GM21367 (cell line): ENCODE measurements at regions not wholly inside any gene's neighbourhood (a gene's known extent, or its start where the extent isn't known, plus 50 kb on each side); places are given as distances from the start of the nearest gene placed in this dataset.
"Not testable (repeated sequence)": the region's sequence is repeated elsewhere in the genome, so short reads cannot be mapped to it uniquely, and the experiment has no call there.

Experiments
- ATAC-seq: cut with Tn5 transposase; IDR thresholded peaks from one replicate; pipeline ENCODE4 v1.9.1; 2021; ENCODE audit not compliant: unreplicated experiment

GRCh38 chr15:69668039-69668705 lies 215.6 kb downstream of the RPLP1 start:
- ATAC-seq: no peak

GRCh38 chr15:69668963-69669362 lies 216.3 kb downstream of the RPLP1 start:
- peak; percentile 55 for ATAC-seq

- ATAC-seq: no peak
These were observed 216.8 kb downstream of the RPLP1 start for GRCh38 chr15:69669446-69669845.

GRCh38 chr15:69673291-69673881 lies 220.8 kb downstream of the RPLP1 start:
- no peak for ATAC-seq

GRCh38 chr15:69675731-69676130 lies 223.1 kb downstream of the RPLP1 start:
- no peak for ATAC-seq

GRCh38 chr15:69677403-69677802 lies 224.8 kb downstream of the RPLP1 start:
- ATAC-seq: no peak

GRCh38 chr15:69679623-69680228 lies 227.1 kb downstream of the RPLP1 start:
- ATAC-seq: peak; percentile 77

GRCh38 chr15:69684823-69685222 lies 232.2 kb downstream of the RPLP1 start:
- not testable (repeated sequence) for ATAC-seq

GRCh38 chr15:69685512-69686452 lies 233.2 kb downstream of the RPLP1 start:
- no peak for ATAC-seq

- no peak for ATAC-seq
These were observed 234.0 kb downstream of the RPLP1 start for GRCh38 chr15:69686626-69687025.

- no peak for ATAC-seq
These were observed 236.5 kb downstream of the RPLP1 start for GRCh38 chr15:69689133-69689532.

- no peak for ATAC-seq
These were observed 238.8 kb downstream of the RPLP1 start for GRCh38 chr15:69691307-69692015.

GRCh38 chr15:69692342-69692741 lies 239.7 kb downstream of the RPLP1 start:
- no peak for ATAC-seq

GRCh38 chr15:69693059-69693458 lies 240.4 kb downstream of the RPLP1 start:
- no peak for ATAC-seq

GRCh38 chr15:69696946-69697345 lies 244.3 kb downstream of the RPLP1 start:
- no peak for ATAC-seq

- ATAC-seq: no peak
These were observed 245.3 kb downstream of the RPLP1 start for GRCh38 chr15:69697916-69698315.

GRCh38 chr15:69699096-69699495 lies 246.5 kb downstream of the RPLP1 start:
- no peak for ATAC-seq

- ATAC-seq: no peak
These were observed 247.8 kb downstream of the RPLP1 start for GRCh38 chr15:69700380-69700779.

- ATAC-seq: no peak
These were observed 248.6 kb downstream of the RPLP1 start for GRCh38 chr15:69701198-69701597.

- no peak for ATAC-seq
These were observed 251.0 kb downstream of the RPLP1 start for GRCh38 chr15:69703532-69704187.
